Stromal cell of bone marrow (primary cell): ENCODE measurements at regions not wholly inside any gene's neighbourhood (a gene's known extent, or its start where the extent isn't known, plus 50 kb on each side); places are given as distances from the start of the nearest gene placed in this dataset.
"Not testable (repeated sequence)": the region's sequence is repeated elsewhere in the genome, so short reads cannot be mapped to it uniquely, and the experiment has no call there.

ENCODE experiments used
- DNase-seq: peaks from one replicate; pipeline ENCODE4 v3.0.0-alpha.2; 2012; ENCODE audit warnings: low read depth

GRCh38 chr17:5864741-5865657 is 205.2 kb upstream of the WSCD1 start:
- no peak for DNase-seq

- no peak for DNase-seq
Measured at GRCh38 chr17:5866978-5867377, 203.2 kb upstream of the WSCD1 start.

GRCh38 chr17:5869041-5869745 is 201.0 kb upstream of the WSCD1 start:
- no peak for DNase-seq

GRCh38 chr17:5870231-5870953 is 199.8 kb upstream of the WSCD1 start:
- no peak for DNase-seq

- no peak for DNase-seq
Measured at GRCh38 chr17:5871666-5872065, 198.5 kb upstream of the WSCD1 start.

- DNase-seq = no peak
Measured at GRCh38 chr17:5872831-5873230, 197.3 kb upstream of the WSCD1 start.

- DNase-seq = no peak
Measured at GRCh38 chr17:5873781-5874180, 196.4 kb upstream of the WSCD1 start.

GRCh38 chr17:5874486-5874885 is 195.7 kb upstream of the WSCD1 start:
- DNase-seq = no peak

- DNase-seq = no peak
Measured at GRCh38 chr17:5877366-5877765, 192.8 kb upstream of the WSCD1 start.

GRCh38 chr17:5877948-5878347 is 192.2 kb upstream of the WSCD1 start:
- peak; percentile 2 for DNase-seq

- DNase-seq = no peak
Measured at GRCh38 chr17:5881849-5882248, 188.3 kb upstream of the WSCD1 start.

- no peak for DNase-seq
Measured at GRCh38 chr17:5883775-5884665, 186.2 kb upstream of the WSCD1 start.

- no peak for DNase-seq
Measured at GRCh38 chr17:5885336-5885735, 184.8 kb upstream of the WSCD1 start.

GRCh38 chr17:5888811-5889210 is 181.4 kb upstream of the WSCD1 start:
- DNase-seq = no peak

- no peak for DNase-seq
Measured at GRCh38 chr17:5892921-5893675, 177.1 kb upstream of the WSCD1 start.

GRCh38 chr17:5893741-5894140 is 176.4 kb upstream of the WSCD1 start:
- DNase-seq = no peak

- no peak for DNase-seq
Measured at GRCh38 chr17:5895276-5895675, 174.9 kb upstream of the WSCD1 start.

GRCh38 chr17:5896215-5896614 is 174.0 kb upstream of the WSCD1 start:
- DNase-seq = no peak

GRCh38 chr17:5897275-5897911 is 172.8 kb upstream of the WSCD1 start:
- no peak for DNase-seq

GRCh38 chr17:5897981-5898380 is 172.2 kb upstream of the WSCD1 start:
- not testable (repeated sequence) for DNase-seq
